ENCODE measurements at regions not wholly inside any gene's neighbourhood (a gene's known extent, or its start where the extent isn't known, plus 50 kb on each side); places are given as distances from the start of the nearest gene placed in this dataset.

DNA sequence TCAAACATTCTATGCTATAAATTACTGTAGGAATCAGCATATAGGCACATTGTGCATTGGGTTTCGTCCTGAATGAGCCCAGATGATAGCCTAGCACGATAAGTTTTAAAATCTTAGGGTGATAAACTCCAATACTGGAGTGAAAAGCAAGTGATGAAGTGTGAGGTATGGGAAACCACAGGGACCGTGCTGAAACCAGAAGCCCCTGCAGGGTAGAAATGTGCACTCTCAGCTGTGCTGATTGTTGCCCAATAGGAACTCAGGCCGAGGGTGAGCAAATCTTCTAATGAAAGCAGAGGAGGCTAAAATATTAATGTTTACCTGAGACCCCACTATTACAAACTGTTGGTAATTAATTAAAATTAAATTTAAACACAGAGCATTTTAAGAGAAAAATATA is 1486.6 kb downstream of the AACS start:
- DNase-seq: no peak

DNA sequence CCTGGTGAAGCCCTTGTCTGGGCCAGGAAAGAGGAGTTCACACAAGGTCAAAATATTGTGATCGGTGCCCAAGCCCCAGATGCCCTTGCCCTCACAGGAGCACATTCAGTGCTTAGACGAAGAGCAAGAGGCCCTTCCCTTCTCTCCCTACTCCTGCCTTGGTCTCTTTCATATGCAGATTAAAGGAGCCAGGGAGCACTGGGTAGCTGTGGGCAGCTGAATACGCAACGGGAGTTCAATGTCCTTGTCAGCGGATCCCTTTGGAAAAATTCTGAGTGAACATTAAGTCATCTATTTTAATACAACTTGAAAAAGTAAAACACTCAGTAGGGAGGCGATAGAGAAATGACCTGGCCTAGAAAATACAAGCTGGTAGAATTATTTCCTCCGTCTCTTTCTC is 1489.4 kb downstream of the AACS start:
- DNase-seq: no peak

DNA sequence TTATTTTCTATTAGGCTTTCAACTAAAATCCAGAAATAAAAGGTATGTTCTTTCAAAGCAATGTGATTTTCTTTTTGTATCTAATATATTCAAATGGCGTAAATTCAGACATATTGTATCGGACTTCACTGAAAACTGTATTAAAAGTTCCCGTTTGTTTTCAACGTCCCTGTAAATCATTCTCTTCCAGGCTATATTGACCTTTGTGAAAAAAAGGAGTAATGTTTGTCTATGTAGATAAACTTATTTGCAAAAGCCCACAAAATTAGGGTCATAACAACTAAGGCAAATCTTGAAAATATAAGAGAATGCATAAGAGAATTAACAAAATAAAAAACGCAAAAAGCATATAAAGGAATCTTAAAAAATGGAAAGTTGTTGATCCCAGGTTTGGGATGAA is 1492.4 kb downstream of the AACS start:
- DNase-seq: no peak

GRCh38 chr12:126558219-126558618 is 1493.0 kb downstream of the AACS start:
- DNase-seq: peak; percentile 40

DNA sequence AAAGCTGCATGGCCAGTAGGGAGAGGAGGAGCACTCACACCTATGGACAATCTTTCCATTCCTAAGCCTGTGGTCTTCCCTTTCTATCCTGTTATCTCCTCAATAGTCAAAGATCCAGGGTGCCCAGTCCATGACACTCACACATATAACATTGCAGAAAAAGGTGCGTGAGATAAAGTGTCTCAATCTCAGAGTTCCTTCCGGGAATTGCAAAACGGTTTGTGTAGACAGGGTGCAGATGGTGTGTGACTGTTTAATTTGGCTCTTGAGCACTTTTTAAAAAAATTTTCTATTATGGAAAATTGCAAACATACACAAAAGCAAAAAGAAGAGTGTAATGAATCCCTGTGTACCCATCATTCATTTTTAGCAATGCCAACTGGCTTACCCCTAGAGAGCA is 1493.6 kb downstream of the AACS start:
- peak; percentile 46 for DNase-seq

DNA sequence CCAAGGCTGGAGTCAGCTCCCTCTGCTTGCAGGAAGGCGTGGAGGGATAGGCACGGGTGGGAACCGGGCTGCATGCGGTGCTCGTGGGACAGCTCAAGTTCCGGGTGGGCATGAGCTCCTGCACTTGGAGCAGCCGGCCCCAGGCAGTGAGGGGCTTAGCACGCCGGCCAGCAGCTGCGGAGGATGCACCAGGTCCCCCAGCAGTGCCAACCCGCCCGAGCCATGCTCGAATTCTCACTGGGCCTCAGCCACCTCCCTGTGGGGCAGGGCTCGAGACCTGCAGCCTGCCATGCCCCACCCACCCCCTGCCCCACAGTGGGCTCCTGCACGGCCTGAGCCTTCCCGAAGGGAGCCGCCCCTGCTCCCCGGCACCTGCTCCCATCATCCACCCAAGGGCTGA is 1501.8 kb downstream of the AACS start:
- no peak for DNase-seq

DNA sequence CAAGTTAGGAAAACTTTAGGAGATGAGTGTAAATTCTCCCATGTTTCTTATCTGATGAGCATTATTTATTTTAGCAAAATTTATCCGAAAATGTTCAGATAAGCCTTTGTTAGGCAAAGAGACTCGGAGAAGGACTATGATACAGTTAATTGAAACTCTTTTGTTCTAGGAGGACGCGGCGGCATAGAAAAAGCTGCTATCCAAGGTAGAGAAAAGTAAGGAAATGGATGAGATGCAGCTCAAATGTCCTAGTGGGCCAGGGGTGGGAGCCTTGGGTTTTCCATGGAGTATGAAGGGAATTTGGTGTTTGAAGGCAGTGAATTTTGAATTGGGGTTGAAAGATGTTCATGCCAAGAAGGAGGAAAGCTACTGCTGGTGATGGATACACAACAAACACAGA is 1504.5 kb downstream of the AACS start:
- no peak for DNase-seq

GRCh38 chr12:126570566-126570965 is 1505.3 kb downstream of the AACS start:
- no peak for DNase-seq

DNA sequence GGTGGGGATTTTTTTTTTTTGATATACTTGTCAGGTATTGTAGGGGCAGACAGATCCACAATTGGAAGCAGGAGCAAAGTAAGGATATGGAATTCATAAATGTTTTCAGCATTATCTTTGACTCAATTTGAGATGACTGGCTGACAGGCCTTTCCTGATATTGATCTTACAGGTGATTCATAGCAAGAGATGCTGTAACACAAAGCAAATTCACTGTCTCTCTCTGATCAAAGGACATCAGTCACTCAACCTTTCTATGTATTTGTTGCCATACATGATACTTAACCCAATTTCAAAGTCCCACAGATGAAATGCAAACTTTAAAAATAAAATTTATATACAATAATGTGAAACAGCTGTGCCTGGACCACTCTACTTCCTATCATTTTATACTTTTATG is 1506.9 kb downstream of the AACS start:
- DNase-seq: no peak

DNA sequence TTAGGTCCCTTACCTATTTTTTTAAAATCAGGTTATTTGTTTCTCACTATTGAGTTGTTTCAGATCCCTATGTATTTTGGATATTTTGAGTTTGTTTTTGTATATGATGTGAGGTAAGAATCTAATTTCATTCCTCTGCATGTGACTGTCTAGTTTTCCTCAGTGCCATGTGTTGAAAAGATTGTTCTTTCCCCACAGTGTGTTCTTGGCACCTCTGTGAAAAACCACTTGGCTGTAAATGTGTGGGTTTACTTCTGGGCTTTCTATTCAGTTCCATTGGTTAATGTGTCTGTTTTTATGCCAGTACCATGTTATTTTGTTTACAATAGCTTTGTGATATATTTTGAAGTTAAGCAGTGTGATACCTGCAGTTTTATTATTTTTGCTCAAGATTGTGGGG is 1516.4 kb downstream of the AACS start:
- DNase-seq: no peak

DNA sequence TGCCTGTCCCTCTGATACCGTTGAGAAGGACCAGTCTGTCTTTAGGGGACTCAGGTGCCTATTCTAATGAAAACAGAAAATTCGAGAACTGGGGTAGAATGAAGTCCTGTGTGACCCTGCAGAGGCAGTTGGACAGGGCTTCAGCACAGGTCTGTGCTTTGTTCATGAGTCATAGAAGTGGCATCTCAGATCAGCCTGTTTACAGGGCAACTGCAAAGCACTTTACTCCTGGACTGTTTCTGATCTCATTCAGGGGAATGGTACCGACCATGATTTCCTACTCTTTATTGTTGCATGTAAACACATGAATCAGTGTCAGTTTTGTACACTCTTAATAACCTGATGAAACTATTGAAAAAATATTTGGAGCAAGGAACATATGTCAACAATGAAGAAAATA is 1517.0 kb downstream of the AACS start:
- no peak for DNase-seq

- no peak for DNase-seq
Measured at GRCh38 chr12:126588586-126589249, 1523.5 kb downstream of the AACS start.

GRCh38 chr12:126591533-126591932 is 1526.3 kb downstream of the AACS start:
- DNase-seq: no peak

DNA sequence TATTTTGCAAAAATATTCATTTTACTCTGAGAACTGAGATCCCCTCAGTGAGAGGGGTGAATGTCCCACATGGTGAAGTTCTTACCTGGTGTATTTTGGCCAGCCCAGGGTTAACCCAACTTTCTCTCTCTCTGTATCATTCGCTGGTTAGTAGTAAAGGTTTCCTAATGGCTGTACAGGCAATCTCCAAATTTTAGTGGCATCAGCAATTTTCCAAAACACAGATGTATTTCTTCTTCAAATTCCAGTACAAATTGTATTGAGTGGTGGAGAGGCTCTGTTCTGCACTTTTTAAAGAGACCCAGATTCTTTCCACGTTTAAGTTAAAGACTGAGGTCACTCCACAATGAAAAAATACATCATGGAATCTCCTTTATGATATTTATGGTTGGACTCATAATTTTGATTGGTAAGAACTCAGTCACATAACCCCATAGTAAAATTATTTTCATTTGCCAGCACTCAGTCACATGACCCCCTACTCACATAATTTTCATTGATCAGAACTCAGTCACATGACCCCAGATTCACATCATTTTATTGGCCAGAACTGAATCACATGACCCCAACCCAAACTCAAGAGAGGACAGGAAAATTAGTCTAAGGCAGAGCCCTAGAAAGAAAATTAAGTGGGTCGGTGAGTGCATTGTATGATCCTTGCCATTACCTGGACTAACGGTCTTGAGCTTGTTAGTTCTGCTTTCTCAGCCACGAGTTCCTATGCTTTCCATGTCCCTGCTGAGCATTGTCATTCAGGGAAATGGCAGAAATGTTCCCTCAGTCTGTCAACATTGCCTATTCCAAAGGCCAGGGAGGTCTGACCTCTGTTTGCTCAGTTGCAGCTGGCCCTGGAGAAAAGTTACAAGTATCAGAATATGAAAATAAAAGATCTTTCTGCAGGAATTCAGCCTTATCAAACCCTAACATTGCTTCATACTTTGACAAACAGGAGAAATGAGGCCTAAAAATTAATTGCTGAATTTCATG is 1536.2 kb downstream of the AACS start:
- no peak for DNase-seq

- no peak for DNase-seq
Measured at GRCh38 chr12:126602612-126603011, 1537.4 kb downstream of the AACS start.

DNA sequence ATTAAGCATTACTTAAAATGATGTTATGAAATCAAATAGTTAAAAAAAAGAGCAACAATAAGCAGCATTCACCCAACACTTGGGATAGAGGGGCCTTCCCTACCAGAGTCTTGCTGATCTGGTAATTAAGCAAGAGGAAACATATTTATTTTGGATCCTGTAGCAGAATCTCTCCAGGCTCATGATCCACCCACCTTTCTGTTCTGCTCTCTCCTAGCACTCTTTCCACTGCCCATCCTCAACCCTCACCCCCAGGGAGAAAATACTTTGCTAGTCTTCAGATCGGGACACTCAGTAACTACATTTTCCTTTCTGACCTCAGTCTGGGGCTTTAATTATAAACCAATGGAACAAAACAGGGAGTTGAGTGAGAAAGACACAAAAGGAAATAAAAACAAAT is 1541.9 kb downstream of the AACS start:
- no peak for DNase-seq

GRCh38 chr12:126607867-126608266 is 1542.6 kb downstream of the AACS start:
- no peak for DNase-seq

DNA sequence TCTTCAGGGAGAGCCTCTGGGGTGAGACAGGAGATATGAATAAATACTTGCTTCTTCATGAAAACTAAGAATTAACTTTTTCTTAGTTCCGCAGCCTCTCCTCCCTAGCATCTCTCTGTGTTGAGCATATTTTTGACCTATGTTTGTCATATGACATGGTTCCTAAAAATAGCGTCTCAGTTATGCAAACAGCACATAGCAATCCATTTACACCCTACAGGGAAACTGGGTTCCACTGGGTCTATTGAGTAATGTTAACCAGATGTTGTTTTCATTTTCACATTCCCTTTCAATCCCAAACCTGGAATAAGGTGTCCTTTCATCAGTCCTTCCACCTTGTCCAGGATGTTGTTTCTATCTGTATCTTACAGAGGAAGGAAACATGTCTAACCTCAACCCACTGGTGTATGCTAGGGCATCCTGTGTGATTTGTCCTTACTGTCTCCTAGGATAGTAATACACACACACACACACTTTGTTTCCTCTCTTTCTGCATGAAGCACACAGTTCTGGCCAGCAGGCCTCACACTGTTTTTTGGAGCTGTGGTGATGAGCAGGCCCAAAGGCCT is 1543.5 kb downstream of the AACS start:
- no peak for DNase-seq

- DNase-seq: no peak
Measured at GRCh38 chr12:126616441-126616840, 1551.2 kb downstream of the AACS start.

- no peak for DNase-seq
Measured at GRCh38 chr12:126617312-126617711, 1552.1 kb downstream of the AACS start.

DNA sequence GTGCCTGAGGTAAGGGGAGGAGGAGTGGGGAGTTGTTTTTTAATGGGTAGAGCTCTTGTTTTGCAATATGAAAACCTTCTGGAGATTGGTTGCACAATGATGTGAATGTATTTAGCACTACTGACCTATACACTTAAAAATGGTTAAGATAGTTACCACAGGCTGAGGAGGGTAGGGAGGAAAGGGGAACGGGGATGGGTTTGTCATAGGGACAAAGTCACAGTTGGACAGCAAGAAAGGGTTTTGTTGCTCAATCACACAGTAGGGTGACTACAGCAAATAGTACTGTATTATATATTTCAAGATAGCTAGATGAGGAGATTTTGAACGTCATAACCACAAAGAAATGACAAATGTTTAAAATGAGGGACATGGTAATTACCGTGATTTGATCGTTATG is 1562.4 kb downstream of the AACS start:
- no peak for DNase-seq

DNA sequence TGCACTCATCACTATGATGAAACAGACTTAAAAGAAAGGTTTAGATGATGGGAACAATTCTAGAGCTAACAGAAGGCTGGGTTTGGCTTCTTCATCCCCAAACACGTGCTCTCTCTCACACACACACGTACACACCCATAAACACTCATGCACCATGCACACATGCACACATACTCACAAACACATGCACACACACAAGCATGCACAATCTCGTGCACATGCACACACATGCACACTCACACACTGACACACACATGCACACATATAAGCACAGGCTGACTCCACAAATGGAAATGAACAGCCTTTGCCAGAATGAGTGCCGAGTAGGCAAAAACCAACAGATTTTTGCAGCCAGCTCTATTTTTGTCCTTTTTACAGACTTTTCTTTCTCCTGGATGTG is 1571.6 kb downstream of the AACS start:
- DNase-seq: no peak

- no peak for DNase-seq
Measured at GRCh38 chr12:126644236-126645020, 1579.2 kb downstream of the AACS start.

All from NCI-H1105 (cell line).